Cerebellar cortex (tissue), 1 donor: ENCODE measurements at regions not wholly inside any gene's neighbourhood (a gene's known extent, or its start where the extent isn't known, plus 50 kb on each side); places are given as distances from the start of the nearest gene placed in this dataset.
"Not testable (repeated sequence)": the region's sequence is repeated elsewhere in the genome, so short reads cannot be mapped to it uniquely, and the experiment has no call there.

ENCODE experiments used
- DNase-seq: peaks from one replicate; pipeline ENCODE4 v3.0.0-alpha.2; 2015; ENCODE audit warnings: low spot score

DNA sequence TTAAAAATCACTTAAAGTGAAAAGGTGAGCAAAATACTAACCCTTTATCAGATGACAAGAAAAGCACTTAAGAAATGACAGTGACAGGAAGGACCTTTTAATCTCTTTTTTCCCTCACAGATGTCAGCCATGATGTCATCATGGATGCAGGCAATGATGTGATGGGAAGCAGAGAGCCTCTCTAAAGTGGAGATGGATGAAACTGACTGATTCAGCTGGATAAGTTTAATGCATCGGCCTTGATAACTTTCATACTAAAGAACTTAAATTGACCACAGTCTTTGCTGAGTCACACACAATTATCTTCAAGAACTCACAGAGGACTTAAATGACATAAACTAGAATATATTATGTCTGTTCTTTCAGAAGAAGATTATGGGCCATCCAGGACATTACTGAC, 153.2 kb upstream of the FGF10 start:
- no peak for DNase-seq

DNA sequence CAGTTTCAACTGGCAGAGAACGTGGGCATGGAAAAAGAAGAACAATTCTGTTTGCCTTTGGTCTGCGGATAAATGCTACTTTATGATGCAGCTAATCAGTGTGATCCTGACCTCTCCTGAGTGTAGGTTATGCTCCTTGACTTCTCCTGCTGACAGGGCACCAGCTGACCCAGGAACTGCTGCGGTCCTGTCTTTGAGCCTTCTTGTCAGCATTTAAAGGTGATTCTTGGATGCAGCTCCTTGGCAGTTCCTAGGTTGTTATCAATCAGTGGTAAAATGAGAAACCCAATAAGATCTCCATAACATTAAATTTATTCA, 150.3 kb upstream of the FGF10 start:
- no peak for DNase-seq

DNA sequence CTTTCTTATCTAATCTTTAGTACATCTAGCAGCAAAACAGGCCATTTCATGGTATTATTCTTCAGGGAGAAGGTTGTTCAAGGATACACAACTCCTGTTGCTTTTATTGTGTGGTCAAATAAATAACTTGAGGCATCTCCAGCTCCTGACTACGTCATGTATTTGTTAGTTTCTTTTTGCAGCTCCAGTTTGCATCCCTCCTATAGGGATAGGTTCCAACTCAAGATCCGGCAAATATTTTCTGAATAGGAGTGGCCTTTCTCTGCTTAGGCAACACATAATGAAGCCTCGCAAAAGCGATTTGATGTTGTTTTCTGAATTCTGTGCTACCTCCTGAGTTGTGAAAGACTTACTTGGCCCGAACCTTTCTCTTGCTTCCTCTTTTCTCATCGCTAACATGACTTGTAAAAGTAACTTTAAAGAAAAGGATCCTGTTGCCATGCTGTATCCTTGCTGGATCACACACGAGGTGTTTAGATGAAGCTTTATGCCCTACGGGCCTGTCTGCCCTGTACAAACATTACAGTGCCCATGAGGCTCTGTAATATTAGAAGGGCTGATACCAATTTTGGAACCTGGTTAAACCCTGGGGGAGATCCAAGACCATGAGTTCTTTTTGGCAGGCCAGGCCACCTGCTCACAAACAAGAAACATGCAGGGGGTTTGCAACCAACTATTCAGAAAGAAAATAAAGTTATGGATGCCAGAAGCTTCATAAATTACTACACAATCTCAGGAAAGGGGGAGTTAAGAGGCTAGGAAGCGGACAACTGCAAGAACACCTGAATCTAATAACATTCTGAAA, 149.8 kb upstream of the FGF10 start:
- no peak for DNase-seq

DNA sequence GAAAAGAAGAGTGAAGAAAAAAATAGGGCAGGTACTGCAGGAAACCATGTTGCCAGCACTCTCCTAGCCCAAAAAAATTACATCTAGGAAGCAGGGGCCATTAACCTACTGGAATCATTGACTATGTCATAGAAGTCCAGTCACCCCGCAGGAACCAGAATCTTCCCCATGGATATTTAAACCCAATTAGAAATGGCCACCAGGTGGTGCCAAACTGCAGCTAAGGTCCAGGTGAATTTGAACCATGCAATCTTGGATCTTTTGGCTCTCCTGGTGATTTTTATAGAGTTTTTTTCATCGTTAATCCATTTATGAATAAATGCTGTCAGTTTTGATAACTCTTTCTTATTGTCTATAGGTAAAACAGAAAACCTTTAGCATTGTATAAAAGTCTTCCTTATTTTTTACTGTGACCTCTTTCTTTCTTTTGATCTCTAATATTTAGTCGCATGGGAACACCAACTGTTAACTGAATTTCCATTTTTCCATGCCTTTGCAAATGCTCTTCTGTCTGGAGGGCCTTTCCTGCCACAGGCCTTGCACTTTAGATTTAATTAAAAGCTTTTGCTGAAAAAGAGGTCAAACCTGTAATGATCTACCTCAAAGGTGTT, 147.5 kb upstream of the FGF10 start:
- peak; percentile 28 for DNase-seq

DNA sequence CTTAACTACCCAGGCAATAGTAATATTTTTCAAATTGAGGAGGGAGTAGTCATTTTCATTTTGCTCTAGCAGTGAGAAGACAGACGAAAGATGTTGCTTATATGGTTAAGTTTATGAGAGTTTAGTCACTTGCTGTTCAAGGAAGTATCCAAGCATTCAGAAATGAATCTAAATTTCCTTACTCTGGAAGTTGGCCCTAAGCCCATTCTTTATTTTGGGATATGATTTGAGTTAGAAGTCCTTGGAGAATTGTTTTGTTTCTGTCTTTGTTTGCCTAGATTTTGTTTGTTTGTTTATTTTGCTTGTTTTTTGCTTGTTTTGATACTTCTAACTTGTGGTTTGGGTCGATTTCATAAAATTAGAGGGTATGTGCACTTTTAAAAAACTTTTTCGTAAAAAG, 146.4 kb upstream of the FGF10 start:
- no peak for DNase-seq

DNA sequence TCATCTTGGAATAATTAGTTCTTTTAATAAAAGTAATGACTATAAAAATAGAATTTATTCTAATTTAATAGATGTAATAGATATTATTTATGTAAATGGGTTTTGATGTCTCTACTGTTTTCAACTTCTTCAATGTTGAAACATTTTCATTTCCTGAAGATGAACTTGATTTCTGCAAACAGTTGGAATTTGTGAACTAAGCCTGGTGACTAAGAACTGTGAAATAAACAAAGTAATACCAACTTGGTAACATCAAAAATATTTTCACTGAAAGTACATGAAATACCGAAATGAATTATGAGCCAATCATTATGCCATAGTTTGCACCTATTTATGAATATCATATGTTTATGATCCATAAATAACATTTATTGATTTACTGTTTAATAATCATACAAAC, 143.8 kb upstream of the FGF10 start:
- DNase-seq, result no peak

DNA sequence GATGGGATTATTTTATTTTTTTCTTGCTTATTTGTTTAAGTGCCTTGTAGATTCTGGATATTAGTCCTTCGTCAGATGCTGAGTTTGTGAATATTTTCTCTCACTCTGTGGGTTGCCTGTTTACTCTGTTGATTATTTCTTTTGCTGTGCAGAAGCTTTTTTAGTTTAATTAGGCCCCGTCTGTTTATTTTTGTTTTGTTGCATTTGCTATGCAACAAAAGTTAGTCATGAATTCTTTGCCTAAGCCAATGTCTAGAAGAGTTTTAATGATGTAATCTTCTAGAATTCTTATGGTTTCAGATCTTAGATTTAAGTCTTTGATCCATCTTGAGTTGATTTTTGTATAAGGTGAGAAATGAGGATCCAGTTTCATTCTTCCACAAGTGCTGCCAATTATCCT, 142.5 kb upstream of the FGF10 start:
- DNase-seq, result not testable (repeated sequence)

DNA sequence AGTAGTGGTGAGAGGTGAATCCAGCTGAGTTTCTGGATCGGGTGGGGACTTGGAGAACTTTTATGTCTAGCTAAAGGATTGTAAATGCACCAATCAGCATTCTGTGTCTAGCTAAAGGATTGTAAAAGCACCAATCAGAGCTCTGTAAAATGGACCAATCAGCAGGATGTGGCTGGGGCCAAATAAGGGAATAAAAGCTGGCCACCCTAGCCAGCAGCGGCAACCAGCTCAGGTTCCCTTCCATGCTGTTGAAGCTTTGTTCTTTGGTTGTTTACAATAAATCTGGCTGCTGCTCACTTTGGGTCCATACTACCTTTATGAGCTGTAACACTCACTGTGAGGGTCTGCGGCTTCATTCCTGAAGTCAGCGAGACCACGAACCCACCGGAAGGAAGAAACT, 141.6 kb upstream of the FGF10 start:
- DNase-seq, result not testable (repeated sequence)

DNA sequence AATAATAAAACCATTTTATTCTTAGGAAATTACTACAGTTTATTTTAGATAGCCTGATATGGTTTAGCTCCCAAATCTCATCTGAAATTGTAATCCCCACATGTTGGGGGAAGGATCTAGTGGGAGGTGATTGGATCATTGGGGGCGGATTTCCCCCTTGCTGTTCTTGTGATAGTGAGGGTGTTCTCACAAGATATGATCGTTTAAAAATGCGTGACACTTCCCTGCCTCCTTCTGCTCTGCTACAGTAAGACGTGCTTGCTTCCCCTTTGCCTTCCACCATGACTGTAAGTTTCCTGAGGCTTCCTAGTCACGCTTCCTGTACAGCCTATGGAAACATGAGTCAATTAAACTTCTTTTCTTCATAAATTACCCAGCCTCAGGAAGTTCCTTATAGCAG, 122.4 kb upstream of the FGF10 start:
- DNase-seq, result no peak

DNA sequence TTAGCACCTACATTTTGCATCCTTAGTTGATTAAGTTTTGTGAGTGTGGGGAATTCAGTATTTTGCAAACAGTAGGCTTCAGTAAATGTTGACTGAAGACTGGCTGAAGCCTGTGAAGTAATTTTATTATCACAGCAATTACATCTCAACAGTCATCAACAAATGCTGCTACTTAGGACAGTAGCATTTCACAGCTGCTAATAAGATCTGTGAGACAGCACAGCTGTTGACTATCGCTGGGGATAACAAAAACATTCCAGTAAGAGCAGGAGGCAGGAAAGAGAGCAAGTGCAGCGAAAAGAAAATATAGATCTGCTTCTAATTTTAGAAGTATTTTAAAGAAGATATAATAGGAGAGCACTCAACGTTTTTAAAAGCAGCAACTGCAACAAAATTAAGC, 117.3 kb upstream of the FGF10 start:
- no peak for DNase-seq

DNA sequence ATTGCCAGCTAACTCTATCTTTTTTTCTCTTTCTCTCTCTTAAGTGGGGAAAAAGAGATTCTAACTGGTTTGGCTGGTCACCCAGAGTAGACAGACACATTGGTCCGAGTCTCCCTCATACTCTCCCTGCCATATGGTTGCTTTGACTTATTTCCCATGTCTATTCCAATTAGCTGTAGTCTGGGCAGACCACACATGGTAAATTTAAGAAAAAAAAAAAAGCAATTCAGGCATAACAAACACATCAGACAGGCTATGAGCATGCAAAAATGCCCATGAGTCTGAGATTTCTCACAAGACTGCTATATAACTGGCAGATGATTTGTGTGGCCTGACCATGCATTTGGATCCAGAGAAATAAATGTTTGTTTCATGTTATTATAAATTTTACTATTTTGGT, 110.2 kb upstream of the FGF10 start:
- no peak for DNase-seq

DNA sequence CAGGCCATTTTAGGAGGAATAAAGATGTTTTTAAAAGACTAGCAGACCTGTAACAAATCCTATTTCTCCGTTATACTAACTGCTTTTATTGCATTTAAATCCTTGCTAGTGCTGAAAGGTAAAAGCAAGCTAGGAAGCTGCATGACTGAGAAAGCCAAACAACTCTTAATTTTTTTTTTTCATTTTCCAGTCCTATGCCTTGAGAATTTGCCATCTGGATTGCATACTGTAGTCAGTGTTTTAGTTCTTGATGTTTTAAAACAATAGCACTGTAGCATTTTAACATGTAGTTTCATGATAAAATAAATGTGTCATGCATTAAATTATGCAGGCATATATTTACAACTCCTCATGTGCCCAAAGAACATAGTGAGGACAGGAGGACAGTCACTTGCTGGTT, 108.4 kb upstream of the FGF10 start:
- no peak for DNase-seq

DNA sequence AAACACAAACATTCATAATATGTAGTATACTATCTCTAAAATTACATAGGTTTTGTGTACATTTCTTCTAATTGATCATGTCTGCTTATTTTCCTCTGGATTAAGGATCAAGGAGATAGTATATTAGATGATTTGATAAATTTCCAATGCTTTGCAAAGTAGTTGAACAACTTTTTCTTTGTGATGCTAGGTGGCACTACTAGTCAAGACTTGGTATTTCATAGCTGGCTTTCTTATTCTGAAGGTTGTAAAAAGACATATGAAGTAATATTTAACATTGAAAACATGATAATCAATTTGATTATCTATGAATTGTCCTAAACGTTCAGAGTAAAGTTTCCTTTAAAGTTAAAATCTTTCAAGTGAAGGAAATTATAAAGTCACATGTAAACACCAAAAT, 106.1 kb upstream of the FGF10 start:
- DNase-seq, result no peak

DNA sequence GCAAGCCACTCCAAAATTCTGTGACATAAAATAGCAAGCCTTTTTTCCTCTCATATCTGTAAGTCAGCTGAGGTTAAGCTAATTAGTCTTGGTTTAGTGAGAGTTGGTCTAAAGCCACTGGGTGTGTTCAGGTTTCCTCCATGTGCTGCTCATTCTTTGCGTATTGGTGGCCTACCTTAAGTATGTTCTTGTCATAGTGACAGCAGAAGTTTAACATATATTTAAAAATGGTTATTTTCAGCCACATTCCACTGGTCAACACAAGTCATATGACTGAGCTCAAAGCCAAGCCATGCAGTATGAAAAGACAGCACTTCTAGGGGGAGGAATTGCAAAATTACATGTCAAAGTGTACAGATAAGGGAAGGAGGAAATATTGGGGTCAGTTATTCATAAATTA, 100.5 kb upstream of the FGF10 start:
- no peak for DNase-seq

DNA sequence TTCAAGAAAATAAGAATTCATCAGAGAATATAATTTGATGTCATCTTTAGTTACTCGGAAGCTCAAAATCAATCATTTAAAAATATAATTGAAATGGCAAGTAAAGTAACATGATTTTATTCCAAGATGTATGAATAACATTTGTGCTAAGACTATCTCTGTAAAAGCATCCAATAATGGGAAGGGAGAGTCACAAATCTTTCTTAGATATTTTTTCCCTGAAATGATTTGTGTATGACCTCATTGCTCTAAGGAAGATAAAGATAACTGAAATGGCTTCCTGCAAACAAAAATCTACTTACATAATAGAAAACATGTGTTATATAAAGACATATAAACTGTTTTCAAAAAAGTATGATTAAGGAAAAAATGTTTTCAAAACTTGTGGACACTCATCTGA, 97.4 kb upstream of the FGF10 start:
- DNase-seq, result no peak

DNA sequence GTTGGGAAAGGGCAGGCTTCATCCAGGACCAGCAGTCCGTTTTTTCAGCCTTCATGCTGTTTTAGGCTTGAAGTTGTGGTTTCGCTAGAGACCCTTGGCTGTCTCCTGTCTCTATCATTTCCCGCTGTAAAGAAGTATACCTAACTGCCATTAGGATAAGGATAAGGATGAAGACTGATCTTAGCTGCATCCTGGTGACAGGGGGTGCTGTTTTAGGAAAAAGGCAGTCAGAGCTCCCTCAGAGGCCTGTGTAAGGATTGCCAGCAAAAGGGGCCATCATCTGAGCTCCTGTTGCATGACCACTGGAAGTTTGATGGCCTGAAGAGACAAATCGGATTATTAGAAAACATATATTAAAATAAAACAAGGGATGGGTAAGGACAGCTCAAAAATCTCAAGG, 64.8 kb upstream of the FGF10 start:
- no peak for DNase-seq

DNA sequence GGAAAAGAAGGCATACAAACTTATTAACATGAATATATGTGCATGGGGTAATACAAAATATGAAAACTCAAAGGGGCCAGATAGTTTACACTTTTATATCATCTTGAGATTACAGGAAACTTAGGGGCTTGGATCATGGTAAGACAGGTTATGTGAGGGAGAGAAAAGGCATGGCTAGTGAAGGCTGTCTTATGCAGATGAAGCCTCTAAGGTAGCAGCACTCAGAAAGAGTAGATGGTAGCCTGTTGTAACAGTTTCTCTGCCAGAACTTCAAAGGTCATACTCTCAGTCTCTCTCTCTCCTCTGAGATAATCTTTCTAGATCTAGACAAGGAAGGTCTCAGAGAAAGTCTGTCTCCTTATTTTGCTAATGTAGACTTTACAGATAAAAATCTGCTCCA, 57.2 kb upstream of the FGF10 start:
- no peak for DNase-seq

DNA sequence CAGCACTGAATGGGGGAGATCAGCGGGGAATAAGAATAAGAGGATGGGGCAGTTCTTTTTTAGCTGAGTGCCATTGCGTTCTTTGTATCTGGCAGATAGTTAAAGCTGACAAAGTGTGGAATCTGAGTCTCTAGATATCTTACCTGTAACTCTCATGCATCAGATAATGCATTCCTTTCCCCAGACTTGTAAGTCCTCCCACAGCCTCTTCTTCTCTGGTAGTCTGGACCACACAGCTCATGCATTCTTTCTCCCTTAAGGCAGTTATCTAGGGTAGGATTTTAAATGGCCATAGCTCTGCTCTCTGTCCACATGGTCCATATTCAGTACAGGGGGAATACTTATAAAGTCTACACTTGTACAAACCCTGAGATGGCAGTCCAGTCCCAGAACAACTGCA, 54.0 kb upstream of the FGF10 start:
- DNase-seq, result no peak

DNA sequence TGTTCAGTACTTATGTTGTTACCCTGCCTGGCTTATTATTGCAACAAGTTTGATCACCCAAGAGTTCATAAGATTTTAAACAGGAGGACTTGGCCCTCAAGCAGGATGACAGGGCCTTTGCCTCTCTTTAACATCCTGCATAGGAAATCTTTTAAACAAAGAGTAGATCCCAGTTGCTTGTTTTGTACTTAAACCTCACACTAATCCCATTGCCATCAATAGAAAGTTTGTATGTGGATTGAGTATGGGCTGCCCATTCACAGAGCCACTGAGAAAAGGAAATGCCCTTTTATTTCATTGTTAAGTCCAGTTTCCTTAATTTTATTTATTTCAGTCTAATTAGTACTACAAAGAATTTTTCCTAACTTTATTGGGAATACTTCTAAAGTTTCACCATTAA, 52.2 kb upstream of the FGF10 start:
- no peak for DNase-seq

DNA sequence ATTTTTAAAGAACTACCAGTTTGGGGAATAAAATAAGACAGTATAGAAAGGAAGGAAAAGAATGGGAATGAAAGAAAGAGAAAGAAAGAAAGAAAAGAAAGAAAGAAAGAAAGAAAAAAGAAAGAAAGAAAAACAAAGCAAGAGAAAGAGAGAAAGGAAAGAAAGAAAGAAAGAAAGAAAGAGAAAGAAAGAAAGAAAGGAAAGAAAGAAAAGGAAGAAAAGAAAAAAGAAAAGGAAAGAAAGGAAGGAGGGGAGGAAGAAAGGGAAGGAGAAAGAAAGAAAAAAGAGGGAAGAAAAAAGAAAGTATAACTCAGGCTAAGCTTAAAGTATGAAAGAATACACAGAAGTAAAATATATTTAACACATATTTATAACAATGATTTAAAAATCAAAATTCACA, 51.0 kb upstream of the FGF10 start:
- DNase-seq, result no peak
